Thyroid gland (tissue), 4 donors: ENCODE measurements at regions not wholly inside any gene's neighbourhood (a gene's known extent, or its start where the extent isn't known, plus 50 kb on each side); places are given as distances from the start of the nearest gene placed in this dataset.

Source experiments
- DNase-seq, 2 donors: peaks; one replicate each; pipeline ENCODE4 v3.0.0-alpha.2; 2019
- H3K27ac ChIP-seq, 3 donors: fragments of 200-600 bp; sonication (generic); 1 replicate in 2 of 3; 2 replicates in 1 of 3; pipeline ENCODE4 v1.5.1; 2016 to 2019; ENCODE audit warnings: mild to moderate bottlenecking in 1 of 3, moderate library complexity in 1 of 3
- H3K27me3 ChIP-seq: fragments of 200-600 bp; sonication (generic); one replicate; pipeline ENCODE4 v1.5.1; 2019
- H3K36me3 ChIP-seq, 2 donors: fragments of 200-600 bp; sonication (generic); one replicate each; pipeline ENCODE4 v1.5.1; 2016 to 2019
- H3K4me1 ChIP-seq, 2 donors: fragments of 200-600 bp; sonication (generic); one replicate each; pipeline ENCODE4 v1.5.1; 2017 to 2019
- H3K4me3 ChIP-seq, 3 donors: fragments of 200-600 bp; sonication (generic); replicated peaks in 1 of 3; 1 replicate in 2 of 3; 2 replicates in 1 of 3; pipeline ENCODE4 v1.5.1; 2016; ENCODE audit warnings: mild to moderate bottlenecking in 1 of 3
- H3K9me3 ChIP-seq: fragments of 200-600 bp; sonication (generic); one replicate; pipeline ENCODE4 v1.5.1; 2017
- POLR2A ChIP-seq, 2 donors: fragments of 450-650 bp; IDR thresholded peaks; one replicate each; pipeline ENCODE4 v1.6.1; 2017; ENCODE audit warnings: antibody characterized with exemption in 2 of 2, mild to moderate bottlenecking in 2 of 2, moderate library complexity in 1 of 2
- WGBS, 2 donors: methylation state at CpG; one replicate each; pipeline ENCODE4 v1.1.5; 2017; 5-methylcytosine and 5-hydroxymethylcytosine counted together
- intact Hi-C: fragments of 100-400 bp; cut with DNase I; formaldehyde crosslinking; loops from one replicate; pipeline ENCODE4 v1.15.1; 2023
- TF ChIP-seq, protein P1 (sequence below), 6 experiments: fragments of 200-600 bp in 3 of 6; fragments of 450-650 bp in 3 of 6; sonication (generic) in 3 of 6; IDR thresholded peaks; one replicate each; pipeline ENCODE4 v1.5.1; 2016 to 2019; ENCODE audit warnings: antibody characterized with exemption in 6 of 6, mild to moderate bottlenecking in 2 of 6, inconsistent platforms in 1 of 6, moderate library complexity in 1 of 6

GRCh38 chr14:100668352-100668751 is 58.3 kb upstream of the DLK1 start:
- DNase-seq: no peak

GRCh38 chr14:100669011-100669412 is 57.7 kb upstream of the DLK1 start:
- Histone ChIP-seq H3K4me3 (no peak overlapping the region), H3K27ac (no peak overlapping the region), H3K27me3 (peaks cover 3% of the 10 kb centered on the region), H3K9me3 (no peaks in the 10 kb centered on the region), H3K36me3 (no peaks in the 10 kb centered on the region), H3K4me1 (peaks cover 0 to 15% of the 10 kb centered on the region in 2 donors)
- no peak for DNase-seq
- no peak for TF ChIP-seq POLR2A (IDR thresholded peaks at IDR 0.05)
- TF ChIP-seq, protein P1, sequence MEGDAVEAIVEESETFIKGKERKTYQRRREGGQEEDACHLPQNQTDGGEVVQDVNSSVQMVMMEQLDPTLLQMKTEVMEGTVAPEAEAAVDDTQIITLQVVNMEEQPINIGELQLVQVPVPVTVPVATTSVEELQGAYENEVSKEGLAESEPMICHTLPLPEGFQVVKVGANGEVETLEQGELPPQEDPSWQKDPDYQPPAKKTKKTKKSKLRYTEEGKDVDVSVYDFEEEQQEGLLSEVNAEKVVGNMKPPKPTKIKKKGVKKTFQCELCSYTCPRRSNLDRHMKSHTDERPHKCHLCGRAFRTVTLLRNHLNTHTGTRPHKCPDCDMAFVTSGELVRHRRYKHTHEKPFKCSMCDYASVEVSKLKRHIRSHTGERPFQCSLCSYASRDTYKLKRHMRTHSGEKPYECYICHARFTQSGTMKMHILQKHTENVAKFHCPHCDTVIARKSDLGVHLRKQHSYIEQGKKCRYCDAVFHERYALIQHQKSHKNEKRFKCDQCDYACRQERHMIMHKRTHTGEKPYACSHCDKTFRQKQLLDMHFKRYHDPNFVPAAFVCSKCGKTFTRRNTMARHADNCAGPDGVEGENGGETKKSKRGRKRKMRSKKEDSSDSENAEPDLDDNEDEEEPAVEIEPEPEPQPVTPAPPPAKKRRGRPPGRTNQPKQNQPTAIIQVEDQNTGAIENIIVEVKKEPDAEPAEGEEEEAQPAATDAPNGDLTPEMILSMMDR (IDR thresholded peaks at IDR 0.05): no peak
- intact Hi-C loops: loop anchor here (10.0 kb wide), 1 partner anchor 566 kb away; no protein-coding TSS in a partner anchor
- WGBS, 2 donors: 59 to 63% methylated on average over 8 of the region's 9 CpGs

More at GRCh38 chr14:100668352-100668751, 58.3 kb upstream of the DLK1 start:
- 90 to 92% methylated on average over 3 to 4 of the region's 6 CpGs for WGBS, 2 donors
- Histone ChIP-seq H3K4me3 (no peak overlapping the region), H3K4me1 (peaks cover 0 to 15% of the 10 kb centered on the region in 2 donors), H3K27me3 (peaks cover under 1% of the 10 kb centered on the region), H3K27ac (no peak overlapping the region), H3K36me3 (no peaks in the 10 kb centered on the region), H3K9me3 (no peaks in the 10 kb centered on the region)
- intact Hi-C loops: loop anchor here (10.0 kb wide), 1 partner anchor 566 kb away; no protein-coding TSS in a partner anchor
- TF ChIP-seq, protein P1 (IDR thresholded peaks at IDR 0.05): no peak
- TF ChIP-seq POLR2A (IDR thresholded peaks at IDR 0.05): no peak

- Histone ChIP-seq H3K36me3 (no peaks in the 10 kb centered on the region), H3K4me1 (peaks cover 0 to 15% of the 10 kb centered on the region in 2 donors), H3K27me3 (peaks cover 3% of the 10 kb centered on the region), H3K9me3 (no peaks in the 10 kb centered on the region), H3K4me3 (no peak overlapping the region), H3K27ac (no peak overlapping the region)
- intact Hi-C loops: loop anchor here (10.0 kb wide), 1 partner anchor 565 kb away; no protein-coding TSS in a partner anchor
- 22 to 28% methylated on average over 13 of the region's 13 CpGs for WGBS, 2 donors
- no peak for DNase-seq
- no peak for TF ChIP-seq POLR2A (IDR thresholded peaks at IDR 0.05)
- TF ChIP-seq, protein P1 (IDR thresholded peaks at IDR 0.05): no peak
Observed at GRCh38 chr14:100669468-100669867, 57.2 kb upstream of the DLK1 start.

DNA sequence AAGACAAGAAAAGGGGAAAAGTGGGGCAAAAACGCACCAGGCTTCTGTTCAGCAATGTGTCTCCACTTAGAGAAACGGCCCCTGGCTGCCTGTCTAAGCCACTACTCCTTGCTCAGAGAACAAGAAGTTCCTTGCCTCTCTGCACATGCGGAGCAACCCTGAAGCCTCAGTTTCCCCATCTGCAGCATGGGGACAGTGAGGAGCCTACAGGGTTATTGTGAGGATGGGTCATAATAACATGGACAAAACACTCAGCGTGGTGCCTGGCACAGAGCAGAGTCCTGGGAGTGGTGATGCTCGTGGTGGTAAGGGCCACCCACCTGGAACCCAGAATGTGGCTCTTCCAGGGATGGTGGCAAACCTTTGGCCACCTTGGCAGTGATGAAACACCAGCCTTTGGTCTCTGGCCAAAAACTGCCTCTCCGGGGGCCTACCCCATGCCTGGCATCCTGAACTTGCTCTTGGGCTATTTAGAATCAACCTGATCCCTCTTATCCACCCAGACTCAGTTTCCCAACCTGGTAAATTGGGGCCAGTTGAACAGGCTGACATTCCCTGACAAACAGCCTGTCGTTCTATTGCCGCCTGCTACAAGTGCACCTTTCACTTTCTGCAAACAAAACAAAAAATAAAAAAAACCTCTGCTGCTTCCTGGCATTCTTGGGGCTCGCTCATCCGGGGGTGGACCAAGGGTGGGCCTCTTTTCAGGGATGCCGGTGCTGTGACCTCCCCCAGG is 56.5 kb upstream of the DLK1 start:
- H3K4me1 ChIP-seq: peaks cover 0 to 15% of the 10 kb centered on the region in 2 donors
- H3K27ac ChIP-seq: no peak overlapping the region
- DNase-seq: no peak

DNA sequence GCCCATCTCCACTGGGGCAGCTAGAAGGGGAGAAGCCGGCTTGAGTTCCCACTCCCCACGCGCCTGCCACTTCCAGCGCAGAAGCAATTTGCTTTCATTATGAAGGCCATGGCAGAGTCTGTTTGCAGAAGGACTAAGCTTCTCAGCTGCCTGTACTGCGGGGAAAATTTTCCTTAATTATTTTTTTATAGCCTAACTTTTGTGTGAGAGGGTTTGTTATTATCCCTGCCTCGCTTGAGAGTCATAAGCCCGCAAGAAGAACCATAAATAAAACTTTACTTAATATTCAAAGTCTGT is 56.0 kb upstream of the DLK1 start:
- Histone ChIP-seq H3K27ac (no peak overlapping the region), H3K27me3 (peaks cover 3% of the 10 kb centered on the region), H3K36me3 (no peaks in the 10 kb centered on the region), H3K4me1 (peaks cover 0 to 15% of the 10 kb centered on the region in 2 donors), H3K4me3 (no peak overlapping the region), H3K9me3 (no peaks in the 10 kb centered on the region)
- intact Hi-C loops: no loop called here
- DNase-seq: no peak
- TF ChIP-seq POLR2A (IDR thresholded peaks at IDR 0.05): no peak
- TF ChIP-seq, protein P1 (IDR thresholded peaks at IDR 0.05): no peak
- WGBS, 2 donors: 37 to 38% methylated on average over 7 of the region's 7 CpGs

More for the DNA sequence above, 56.5 kb upstream of the DLK1 start:
- H3K9me3 ChIP-seq: no peaks in the 10 kb centered on the region
- H3K36me3 ChIP-seq: no peaks in the 10 kb centered on the region
- peaks cover 3% of the 10 kb centered on the region for H3K27me3 ChIP-seq
- TF ChIP-seq, protein P1 (IDR thresholded peaks at IDR 0.05): no peak
- no peak for TF ChIP-seq POLR2A (IDR thresholded peaks at IDR 0.05)
- no peak overlapping the region for H3K4me3 ChIP-seq
- WGBS, 2 donors: 30 to 37% methylated on average over 11 of the region's 11 CpGs
- intact Hi-C loops: no loop called here
